ENCODE measurements at regions not wholly inside any gene's neighbourhood (a gene's known extent, or its start where the extent isn't known, plus 50 kb on each side); places are given as distances from the start of the nearest gene placed in this dataset.

GRCh38 chr6:170124150-170124549 is 166.7 kb downstream of the DLL1 start:
- no peak for TF ChIP-seq CTCF (IDR thresholded peaks at IDR 0.05; ENCODE audit: insufficient read depth, low read depth, low read length)
- no peak for TF ChIP-seq EZH2 (IDR thresholded peaks at IDR 0.05; ENCODE audit: insufficient read depth, low read length)

All from astrocyte (in vitro differentiated cells and primary cell).